GM12892 (cell line): ENCODE measurements at regions not wholly inside any gene's neighbourhood (a gene's known extent, or its start where the extent isn't known, plus 50 kb on each side); places are given as distances from the start of the nearest gene placed in this dataset.

ENCODE experiments used
- POLR2A ChIP-seq: IDR thresholded peaks from 2 replicates; pipeline ENCODE4 v1.6.1; 2011; ENCODE audit warnings: low read depth, low read length, control low read depth
- POLR2AphosphoS5 ChIP-seq: IDR thresholded peaks from 2 replicates; pipeline ENCODE4 v1.6.1; 2011; ENCODE audit warnings: low read depth, low read length, control low read depth
- TAF1 ChIP-seq: IDR thresholded peaks from 2 replicates; pipeline ENCODE4 v1.6.1; 2011; ENCODE audit warnings: low read depth, mild to moderate bottlenecking, control low read depth, low read length, borderline replicate concordance

GRCh38 chr7:8817448-8818036 lies 384.1 kb downstream of the NXPH1 start:
- TF ChIP-seq POLR2A, result no peak
- TF ChIP-seq POLR2AphosphoS5, result no peak
- no peak for TF ChIP-seq TAF1
